ENCODE measurements at regions not wholly inside any gene's neighbourhood (a gene's known extent, or its start where the extent isn't known, plus 50 kb on each side); places are given as distances from the start of the nearest gene placed in this dataset.

- no peak for TF ChIP-seq RELA (CRISPR knock-in tag; IDR thresholded peaks at IDR 0.05; ENCODE audit: borderline replicate concordance)
- no peak for TF ChIP-seq ZNF263 (CRISPR knock-in tag; IDR thresholded peaks at IDR 0.05; ENCODE audit: low read depth)
- TF ChIP-seq, protein P1, sequence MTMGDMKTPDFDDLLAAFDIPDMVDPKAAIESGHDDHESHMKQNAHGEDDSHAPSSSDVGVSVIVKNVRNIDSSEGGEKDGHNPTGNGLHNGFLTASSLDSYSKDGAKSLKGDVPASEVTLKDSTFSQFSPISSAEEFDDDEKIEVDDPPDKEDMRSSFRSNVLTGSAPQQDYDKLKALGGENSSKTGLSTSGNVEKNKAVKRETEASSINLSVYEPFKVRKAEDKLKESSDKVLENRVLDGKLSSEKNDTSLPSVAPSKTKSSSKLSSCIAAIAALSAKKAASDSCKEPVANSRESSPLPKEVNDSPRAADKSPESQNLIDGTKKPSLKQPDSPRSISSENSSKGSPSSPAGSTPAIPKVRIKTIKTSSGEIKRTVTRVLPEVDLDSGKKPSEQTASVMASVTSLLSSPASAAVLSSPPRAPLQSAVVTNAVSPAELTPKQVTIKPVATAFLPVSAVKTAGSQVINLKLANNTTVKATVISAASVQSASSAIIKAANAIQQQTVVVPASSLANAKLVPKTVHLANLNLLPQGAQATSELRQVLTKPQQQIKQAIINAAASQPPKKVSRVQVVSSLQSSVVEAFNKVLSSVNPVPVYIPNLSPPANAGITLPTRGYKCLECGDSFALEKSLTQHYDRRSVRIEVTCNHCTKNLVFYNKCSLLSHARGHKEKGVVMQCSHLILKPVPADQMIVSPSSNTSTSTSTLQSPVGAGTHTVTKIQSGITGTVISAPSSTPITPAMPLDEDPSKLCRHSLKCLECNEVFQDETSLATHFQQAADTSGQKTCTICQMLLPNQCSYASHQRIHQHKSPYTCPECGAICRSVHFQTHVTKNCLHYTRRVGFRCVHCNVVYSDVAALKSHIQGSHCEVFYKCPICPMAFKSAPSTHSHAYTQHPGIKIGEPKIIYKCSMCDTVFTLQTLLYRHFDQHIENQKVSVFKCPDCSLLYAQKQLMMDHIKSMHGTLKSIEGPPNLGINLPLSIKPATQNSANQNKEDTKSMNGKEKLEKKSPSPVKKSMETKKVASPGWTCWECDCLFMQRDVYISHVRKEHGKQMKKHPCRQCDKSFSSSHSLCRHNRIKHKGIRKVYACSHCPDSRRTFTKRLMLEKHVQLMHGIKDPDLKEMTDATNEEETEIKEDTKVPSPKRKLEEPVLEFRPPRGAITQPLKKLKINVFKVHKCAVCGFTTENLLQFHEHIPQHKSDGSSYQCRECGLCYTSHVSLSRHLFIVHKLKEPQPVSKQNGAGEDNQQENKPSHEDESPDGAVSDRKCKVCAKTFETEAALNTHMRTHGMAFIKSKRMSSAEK (CRISPR knock-in tag; IDR thresholded peaks at IDR 0.05; ENCODE audit: borderline replicate concordance), result no peak
- TF ChIP-seq ZMAT4 (CRISPR knock-in tag; IDR thresholded peaks at IDR 0.05), result no peak
These were observed 189.4 kb upstream of the RND3 start (continued) for GRCh38 chr2:150676747-150677383.

DNA sequence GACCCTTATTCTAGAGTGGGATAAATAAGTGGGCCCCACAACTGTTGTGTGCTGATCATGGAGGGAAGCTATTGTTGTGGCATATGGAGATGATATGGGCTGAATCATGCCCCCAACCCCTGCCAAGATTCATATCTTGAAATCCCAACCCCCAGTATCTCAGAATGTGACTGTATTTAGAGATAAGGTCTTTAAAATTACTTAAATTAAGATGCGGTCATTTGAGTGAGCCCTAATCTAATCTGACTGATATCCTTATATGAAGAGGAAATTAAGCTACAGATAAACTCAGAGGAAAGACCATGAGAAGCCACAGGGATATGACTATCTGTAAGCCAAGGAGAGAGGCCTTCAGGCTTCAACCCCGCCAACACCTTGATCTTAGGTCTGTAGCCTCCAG is 188.3 kb upstream of the RND3 start:
- H3K27me3 Mint-ChIP-seq (ENCODE audit: low read depth), result no peaks in the 10 kb centered on the region
- ATAC-seq (no peak), DNase-seq (ENCODE audit: low spot score) (no peak)
- POLR2A ChIA-PET, result no interaction called here
- H3K36me3 Mint-ChIP-seq, result no peaks in the 10 kb centered on the region
- H3K4me3 Mint-ChIP-seq, result no peak overlapping the region
- CTCF ChIA-PET, result no interaction called here
- no peak overlapping the region for H3K27ac Mint-ChIP-seq
- H3K9me3 Mint-ChIP-seq, result peaks cover 5% of the 10 kb centered on the region
- TF ChIP-seq ZNF263 (CRISPR knock-in tag; IDR thresholded peaks at IDR 0.05; ENCODE audit: low read depth) (no peak), NR1H2 (CRISPR knock-in tag; IDR thresholded peaks at IDR 0.05) (no peak), ERG (CRISPR knock-in tag; IDR thresholded peaks at IDR 0.05) (no peak), EMX1 (CRISPR knock-in tag; IDR thresholded peaks at IDR 0.05) (no peak), ETV6 (CRISPR knock-in tag; IDR thresholded peaks at IDR 0.05) (no peak), ZNF138 (CRISPR knock-in tag; conservative IDR thresholded peaks at IDR 0.05) (no peak)
- TF ChIP-seq, protein P2, sequence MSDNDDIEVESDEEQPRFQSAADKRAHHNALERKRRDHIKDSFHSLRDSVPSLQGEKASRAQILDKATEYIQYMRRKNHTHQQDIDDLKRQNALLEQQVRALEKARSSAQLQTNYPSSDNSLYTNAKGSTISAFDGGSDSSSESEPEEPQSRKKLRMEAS (CRISPR knock-in tag; IDR thresholded peaks at IDR 0.05), result no peak
- H3K4me1 Mint-ChIP-seq, result peaks cover 15% of the 10 kb centered on the region

- Mint-ChIP-seq H3K9me3 (0 out of 2 replicates have a peak, but pooled peaks cover under 1% of the 10 kb centered on the region), H3K27ac (no peak overlapping the region), H3K4me3 (no peak overlapping the region), H3K36me3 (no peaks in the 10 kb centered on the region), H3K4me1 (peaks cover 25% of the 10 kb centered on the region), H3K27me3 (ENCODE audit: low read depth) (no peaks in the 10 kb centered on the region)
- DNase-seq (ENCODE audit: low spot score) (no peak), ATAC-seq (no peak)
- TF ChIP-seq FOXP1 (CRISPR knock-in tag; IDR thresholded peaks at IDR 0.05; ENCODE audit: borderline replicate concordance) (no peak), ZNF671 (CRISPR knock-in tag; IDR thresholded peaks at IDR 0.05) (no peak), CBFB (CRISPR knock-in tag; IDR thresholded peaks at IDR 0.05; ENCODE audit: low read depth) (no peak), IRF1 (CRISPR knock-in tag; IDR thresholded peaks at IDR 0.05) (no peak), HMGA2 (CRISPR knock-in tag; IDR thresholded peaks at IDR 0.05) (no peak), CREB1 (CRISPR knock-in tag; IDR thresholded peaks at IDR 0.05) (no peak), NFATC4 (CRISPR knock-in tag; IDR thresholded peaks at IDR 0.05) (no peak)
- TF ChIP-seq, protein P3, sequence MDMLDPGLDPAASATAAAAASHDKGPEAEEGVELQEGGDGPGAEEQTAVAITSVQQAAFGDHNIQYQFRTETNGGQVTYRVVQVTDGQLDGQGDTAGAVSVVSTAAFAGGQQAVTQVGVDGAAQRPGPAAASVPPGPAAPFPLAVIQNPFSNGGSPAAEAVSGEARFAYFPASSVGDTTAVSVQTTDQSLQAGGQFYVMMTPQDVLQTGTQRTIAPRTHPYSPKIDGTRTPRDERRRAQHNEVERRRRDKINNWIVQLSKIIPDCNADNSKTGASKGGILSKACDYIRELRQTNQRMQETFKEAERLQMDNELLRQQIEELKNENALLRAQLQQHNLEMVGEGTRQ (CRISPR knock-in tag; IDR thresholded peaks at IDR 0.05), result no peak
- TF ChIP-seq, protein P4, sequence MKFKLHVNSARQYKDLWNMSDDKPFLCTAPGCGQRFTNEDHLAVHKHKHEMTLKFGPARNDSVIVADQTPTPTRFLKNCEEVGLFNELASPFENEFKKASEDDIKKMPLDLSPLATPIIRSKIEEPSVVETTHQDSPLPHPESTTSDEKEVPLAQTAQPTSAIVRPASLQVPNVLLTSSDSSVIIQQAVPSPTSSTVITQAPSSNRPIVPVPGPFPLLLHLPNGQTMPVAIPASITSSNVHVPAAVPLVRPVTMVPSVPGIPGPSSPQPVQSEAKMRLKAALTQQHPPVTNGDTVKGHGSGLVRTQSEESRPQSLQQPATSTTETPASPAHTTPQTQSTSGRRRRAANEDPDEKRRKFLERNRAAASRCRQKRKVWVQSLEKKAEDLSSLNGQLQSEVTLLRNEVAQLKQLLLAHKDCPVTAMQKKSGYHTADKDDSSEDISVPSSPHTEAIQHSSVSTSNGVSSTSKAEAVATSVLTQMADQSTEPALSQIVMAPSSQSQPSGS (CRISPR knock-in tag; IDR thresholded peaks at IDR 0.05; ENCODE audit: borderline replicate concordance, low read depth), result no peak
- ChIA-PET CTCF (no interaction called here), POLR2A (no interaction called here)
These were observed 186.8 kb upstream of the RND3 start for GRCh38 chr2:150674283-150674682.

Data from WTC11 (cell line).